ENCODE measurements at regions not wholly inside any gene's neighbourhood (a gene's known extent, or its start where the extent isn't known, plus 50 kb on each side); places are given as distances from the start of the nearest gene placed in this dataset.
A peak's percentile ranks its signal among the peaks of the same experiment; 100 is the strongest.

DNA sequence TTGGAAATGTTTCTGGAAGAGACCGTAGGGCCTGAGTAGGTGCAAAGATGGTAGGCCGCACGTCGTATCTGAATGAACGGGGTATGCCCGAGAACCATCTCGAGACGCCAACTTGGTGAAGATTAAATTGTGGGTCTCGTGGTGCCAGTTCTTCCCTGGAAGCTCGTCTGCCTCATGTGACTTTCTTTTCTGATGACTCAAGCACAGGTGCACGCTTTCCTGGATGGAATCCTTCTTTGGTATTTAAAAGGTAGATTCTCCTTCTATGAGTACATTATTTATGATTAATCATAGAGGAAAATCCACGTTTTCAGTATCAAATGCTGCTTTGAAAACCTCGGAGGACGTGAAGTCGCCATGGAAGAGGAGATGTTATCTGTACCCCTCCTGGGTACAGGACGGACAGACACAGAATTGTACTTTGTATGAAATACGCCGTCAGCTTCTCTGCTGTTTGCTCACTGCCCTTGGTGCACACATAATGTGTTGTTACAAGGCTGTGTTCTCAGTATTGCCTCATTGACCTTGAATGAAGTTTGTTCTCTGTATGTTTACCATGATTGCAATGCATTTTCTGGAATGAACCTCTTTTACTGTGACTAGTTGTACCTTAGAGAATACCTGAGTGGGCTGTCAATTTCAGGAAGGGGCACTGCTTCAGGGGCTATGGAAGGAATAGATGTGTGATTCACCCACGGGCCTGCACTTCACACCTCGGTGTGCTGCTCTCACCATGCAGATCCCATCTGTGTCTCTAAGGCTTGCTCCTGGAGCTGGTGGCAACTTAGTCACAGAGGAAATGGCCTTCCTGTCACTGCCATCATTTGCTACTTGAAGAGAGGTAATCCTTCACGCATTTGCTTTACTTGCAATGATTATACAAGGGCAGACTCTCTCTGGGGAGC, 137.3 kb upstream of the RTL1 start:
- no peak for DNase-seq (ENCODE audit: low read depth)
- FAIRE-seq, result no peak
- no peaks in the 10 kb centered on the region for H3K36me3 ChIP-seq (ENCODE audit: control insufficient read depth, insufficient read depth, low read length)
- no peak for TF ChIP-seq CTCF (IDR thresholded peaks at IDR 0.05; ENCODE audit: insufficient read depth, low read length, severe bottlenecking)
- H3K4me3 ChIP-seq (ENCODE audit: low read depth, low read length), result no peak overlapping the region
- no peaks in the 10 kb centered on the region for H3K27me3 ChIP-seq (ENCODE audit: control insufficient read depth, insufficient read depth, low read length)

- H3K36me3 ChIP-seq (ENCODE audit: control insufficient read depth, insufficient read depth, low read length), result no peaks in the 10 kb centered on the region
- H3K4me3 ChIP-seq (ENCODE audit: low read depth, low read length), result no peak overlapping the region
- no peak for TF ChIP-seq CTCF (IDR thresholded peaks at IDR 0.05; ENCODE audit: insufficient read depth, low read length, severe bottlenecking)
- H3K27me3 ChIP-seq (ENCODE audit: control insufficient read depth, insufficient read depth, low read length), result no peaks in the 10 kb centered on the region
- peak; percentile 36 for FAIRE-seq
- DNase-seq (ENCODE audit: low read depth), result no peak
These were observed 140.4 kb upstream of the RTL1 start for GRCh38 chr14:101043891-101044290.

DNA sequence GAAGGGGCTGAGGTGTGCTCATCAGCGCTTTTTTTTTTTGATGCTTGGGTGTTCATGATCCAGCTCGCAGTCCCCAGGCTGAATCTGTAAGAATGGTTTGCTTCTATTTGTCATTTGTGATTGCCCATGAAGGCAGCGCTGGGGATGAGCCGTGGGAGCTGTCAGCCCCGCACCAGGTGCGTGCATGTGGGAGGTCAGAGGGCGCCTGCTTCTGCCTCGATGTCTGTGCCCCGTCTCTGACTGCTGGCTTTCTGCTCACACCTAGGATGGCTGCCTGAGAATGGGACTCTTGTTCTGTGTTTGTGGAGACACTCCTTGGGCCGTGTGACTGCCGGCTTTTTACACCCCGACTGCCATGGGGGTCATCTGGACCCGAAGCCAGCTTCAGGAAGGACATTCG, 141.2 kb upstream of the RTL1 start:
- DNase-seq (ENCODE audit: low read depth), result no peak

DNA sequence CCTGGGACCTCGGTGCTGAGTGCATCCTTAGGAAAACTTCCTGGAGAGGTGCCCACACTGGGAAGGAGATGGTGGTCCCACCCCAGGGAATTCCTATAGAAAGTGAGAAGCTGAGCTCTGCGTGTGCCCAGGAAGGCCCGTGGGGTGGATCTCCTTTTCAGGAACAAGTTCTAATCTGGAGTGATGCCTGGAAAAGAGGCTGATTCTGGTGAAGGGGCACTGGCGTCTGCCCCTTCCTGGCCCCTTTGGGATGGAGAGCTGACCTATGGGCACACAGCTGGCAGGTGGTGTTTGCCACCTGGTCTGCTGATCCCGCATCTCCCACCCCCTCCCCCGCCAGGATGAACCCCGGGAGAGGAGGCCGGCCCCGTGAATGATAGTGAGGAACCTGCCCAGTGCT, 142.0 kb upstream of the RTL1 start:
- DNase-seq (ENCODE audit: low read depth), result no peak
- no peaks in the 10 kb centered on the region for H3K36me3 ChIP-seq (ENCODE audit: control insufficient read depth, insufficient read depth, low read length)
- TF ChIP-seq CTCF (IDR thresholded peaks at IDR 0.05; ENCODE audit: insufficient read depth, low read length, severe bottlenecking), result no peak
- no peak overlapping the region for H3K4me3 ChIP-seq (ENCODE audit: low read depth, low read length)
- FAIRE-seq, result no peak
- H3K27me3 ChIP-seq (ENCODE audit: control insufficient read depth, insufficient read depth, low read length), result no peaks in the 10 kb centered on the region

More for the DNA sequence above, 141.2 kb upstream of the RTL1 start:
- no peak for TF ChIP-seq CTCF (IDR thresholded peaks at IDR 0.05; ENCODE audit: insufficient read depth, low read length, severe bottlenecking)
- no peak overlapping the region for H3K4me3 ChIP-seq (ENCODE audit: low read depth, low read length)
- FAIRE-seq, result no peak
- H3K36me3 ChIP-seq (ENCODE audit: control insufficient read depth, insufficient read depth, low read length), result no peaks in the 10 kb centered on the region
- H3K27me3 ChIP-seq (ENCODE audit: control insufficient read depth, insufficient read depth, low read length), result no peaks in the 10 kb centered on the region

DNA sequence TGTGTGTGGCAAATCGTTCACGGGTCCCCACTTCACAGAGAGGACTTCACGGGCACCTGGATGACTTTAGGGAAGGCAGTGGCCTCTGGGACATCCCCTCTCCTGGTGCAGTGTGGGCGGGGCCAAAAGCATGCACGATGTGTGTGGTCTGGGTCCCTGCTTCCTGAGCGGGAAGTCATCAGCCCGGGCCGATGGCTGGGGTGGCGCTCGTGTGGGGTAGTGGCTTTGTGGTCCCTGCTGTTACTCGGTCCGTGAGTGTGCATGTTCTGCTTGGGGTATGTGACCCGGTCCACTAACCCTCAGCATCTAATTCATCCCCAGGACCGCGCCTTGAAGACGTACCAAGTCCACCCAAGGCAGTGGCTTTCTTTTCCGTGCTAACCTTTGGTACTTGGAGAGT, 142.5 kb upstream of the RTL1 start:
- no peak for FAIRE-seq
- DNase-seq (ENCODE audit: low read depth), result no peak
- TF ChIP-seq CTCF (IDR thresholded peaks at IDR 0.05; ENCODE audit: insufficient read depth, low read length, severe bottlenecking), result no peak
- no peak overlapping the region for H3K4me3 ChIP-seq (ENCODE audit: low read depth, low read length)
- no peaks in the 10 kb centered on the region for H3K27me3 ChIP-seq (ENCODE audit: control insufficient read depth, insufficient read depth, low read length)
- H3K36me3 ChIP-seq (ENCODE audit: control insufficient read depth, insufficient read depth, low read length), result no peaks in the 10 kb centered on the region

DNA sequence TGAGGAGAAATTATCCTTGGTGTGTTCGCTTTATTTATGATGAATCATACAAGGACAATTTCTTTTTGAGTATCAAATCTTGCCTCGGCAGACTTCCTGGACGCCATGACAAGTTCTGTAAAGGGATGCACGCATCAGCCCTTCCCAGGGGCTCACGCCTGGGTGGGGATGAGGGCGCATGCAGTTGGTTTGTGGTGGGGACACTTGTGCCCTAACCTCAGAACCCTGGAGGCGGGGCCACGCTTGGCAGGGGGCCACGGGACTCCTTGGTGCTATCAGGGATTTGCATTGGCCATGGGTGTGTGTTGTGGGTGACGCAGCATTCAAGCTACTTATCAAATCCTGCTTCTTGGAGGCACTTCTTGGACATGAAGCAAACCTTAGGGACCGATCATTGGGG, 143.8 kb upstream of the RTL1 start:
- no peaks in the 10 kb centered on the region for H3K27me3 ChIP-seq (ENCODE audit: control insufficient read depth, insufficient read depth, low read length)
- DNase-seq (ENCODE audit: low read depth) (no peak), FAIRE-seq (no peak)
- TF ChIP-seq CTCF (IDR thresholded peaks at IDR 0.05; ENCODE audit: insufficient read depth, low read length, severe bottlenecking), result no peak
- no peaks in the 10 kb centered on the region for H3K36me3 ChIP-seq (ENCODE audit: control insufficient read depth, insufficient read depth, low read length)
- no peak overlapping the region for H3K4me3 ChIP-seq (ENCODE audit: low read depth, low read length)

All from bronchial epithelial cell (primary cell).